ENCODE measurements at regions not wholly inside any gene's neighbourhood (a gene's known extent, or its start where the extent isn't known, plus 50 kb on each side); places are given as distances from the start of the nearest gene placed in this dataset.
"Not testable (repeated sequence)": the region's sequence is repeated elsewhere in the genome, so short reads cannot be mapped to it uniquely, and the experiment has no call there.

GRCh38 chr2:131584380-131584779 lies 56.7 kb downstream of the CCDC74A start:
- no peak overlapping the region for H3K27ac ChIP-seq

GRCh38 chr2:131584940-131585339 lies 57.3 kb downstream of the CCDC74A start:
- no peak for DNase-seq (ENCODE audit: low read depth in 1 of 2, low spot score in 2 of 2)
- peaks cover 13% of the 10 kb centered on the region for H3K27me3 ChIP-seq (replicated peaks)
- H3K36me3 ChIP-seq, result no peaks in the 10 kb centered on the region
- H3K4me3 ChIP-seq, result no peak overlapping the region
- H3K9me3 ChIP-seq (replicated peaks), result no peaks in the 10 kb centered on the region
- no peak overlapping the region for H3K27ac ChIP-seq
- no peaks in the 10 kb centered on the region for H3K4me1 ChIP-seq (replicated peaks)

More at GRCh38 chr2:131584380-131584779, 56.7 kb downstream of the CCDC74A start:
- Histone ChIP-seq H3K27me3 (replicated peaks) (peaks cover 13% of the 10 kb centered on the region), H3K4me3 (no peak overlapping the region), H3K4me1 (replicated peaks) (no peaks in the 10 kb centered on the region), H3K9me3 (replicated peaks) (no peaks in the 10 kb centered on the region), H3K36me3 (no peaks in the 10 kb centered on the region)
- no peak for DNase-seq (ENCODE audit: low read depth in 1 of 2, low spot score in 2 of 2)

GRCh38 chr2:131588152-131588873 lies 60.6 kb downstream of the CCDC74A start:
- Histone ChIP-seq H3K27ac (no peak overlapping the region), H3K9me3 (replicated peaks) (no peaks in the 10 kb centered on the region)
- no peak for DNase-seq (ENCODE audit: low read depth in 1 of 2, low spot score in 2 of 2)

GRCh38 chr2:131589126-131589525 lies 61.4 kb downstream of the CCDC74A start:
- not testable (repeated sequence) for H3K27ac ChIP-seq; H3K9me3 ChIP-seq (replicated peaks); DNase-seq (ENCODE audit: low read depth in 1 of 2, low spot score in 2 of 2); H3K36me3 ChIP-seq; H3K4me3 ChIP-seq; H3K4me1 ChIP-seq (replicated peaks)
- H3K27me3 ChIP-seq (replicated peaks), result peaks cover 13% of the 10 kb centered on the region

More at GRCh38 chr2:131588152-131588873, 60.6 kb downstream of the CCDC74A start:
- H3K36me3 ChIP-seq, result no peaks in the 10 kb centered on the region
- H3K27me3 ChIP-seq (replicated peaks), result peaks cover 13% of the 10 kb centered on the region
- no peak overlapping the region for H3K4me3 ChIP-seq
- H3K4me1 ChIP-seq (replicated peaks), result no peaks in the 10 kb centered on the region

- Histone ChIP-seq H3K27ac (no peak overlapping the region), H3K36me3 (no peaks in the 10 kb centered on the region), H3K4me3 (no peak overlapping the region), H3K27me3 (replicated peaks) (peaks cover 13% of the 10 kb centered on the region), H3K9me3 (replicated peaks) (no peaks in the 10 kb centered on the region), H3K4me1 (replicated peaks) (no peaks in the 10 kb centered on the region)
- no peak for DNase-seq (ENCODE audit: low read depth in 1 of 2, low spot score in 2 of 2)
These were observed 62.7 kb downstream of the CCDC74A start for GRCh38 chr2:131590366-131590765.

- no peak for DNase-seq (ENCODE audit: low read depth in 1 of 2, low spot score in 2 of 2)
These were observed 63.2 kb downstream of the CCDC74A start for GRCh38 chr2:131590896-131591295.

GRCh38 chr2:131596561-131596960 lies 68.9 kb downstream of the CCDC74A start:
- H3K9me3 ChIP-seq (replicated peaks); H3K27me3 ChIP-seq (replicated peaks); H3K36me3 ChIP-seq; H3K4me1 ChIP-seq (replicated peaks); DNase-seq (ENCODE audit: low read depth in 1 of 2, low spot score in 2 of 2); H3K4me3 ChIP-seq; H3K27ac ChIP-seq: not testable (repeated sequence)

More at GRCh38 chr2:131590896-131591295, 63.2 kb downstream of the CCDC74A start:
- no peak overlapping the region for H3K4me3 ChIP-seq
- peaks cover 13% of the 10 kb centered on the region for H3K27me3 ChIP-seq (replicated peaks)
- no peaks in the 10 kb centered on the region for H3K36me3 ChIP-seq
- H3K4me1 ChIP-seq (replicated peaks), result no peaks in the 10 kb centered on the region
- H3K27ac ChIP-seq, result no peak overlapping the region
- H3K9me3 ChIP-seq (replicated peaks), result no peaks in the 10 kb centered on the region

GRCh38 chr2:131602444-131602843 lies 74.8 kb downstream of the CCDC74A start:
- not testable (repeated sequence) for H3K4me3 ChIP-seq; H3K4me1 ChIP-seq (replicated peaks); DNase-seq (ENCODE audit: low read depth in 1 of 2, low spot score in 2 of 2); H3K27me3 ChIP-seq (replicated peaks); H3K27ac ChIP-seq; H3K36me3 ChIP-seq; H3K9me3 ChIP-seq (replicated peaks)

- not testable (repeated sequence) for H3K27me3 ChIP-seq (replicated peaks); DNase-seq (ENCODE audit: low read depth in 1 of 2, low spot score in 2 of 2)
These were observed 77.0 kb downstream of the CCDC74A start for GRCh38 chr2:131604652-131605051.

GRCh38 chr2:131606366-131606765 lies 78.7 kb downstream of the CCDC74A start:
- H3K9me3 ChIP-seq (replicated peaks); H3K4me3 ChIP-seq; H3K4me1 ChIP-seq (replicated peaks); H3K27me3 ChIP-seq (replicated peaks); H3K27ac ChIP-seq; H3K36me3 ChIP-seq; DNase-seq (ENCODE audit: low read depth in 1 of 2, low spot score in 2 of 2): not testable (repeated sequence)

More at GRCh38 chr2:131604652-131605051, 77.0 kb downstream of the CCDC74A start:
- not testable (repeated sequence) for H3K27ac ChIP-seq; H3K9me3 ChIP-seq (replicated peaks); H3K4me3 ChIP-seq; H3K4me1 ChIP-seq (replicated peaks); H3K36me3 ChIP-seq

GRCh38 chr2:131607056-131607455 lies 79.4 kb downstream of the CCDC74A start:
- H3K36me3 ChIP-seq; H3K4me3 ChIP-seq; H3K9me3 ChIP-seq (replicated peaks); H3K27ac ChIP-seq; DNase-seq (ENCODE audit: low read depth in 1 of 2, low spot score in 2 of 2); H3K4me1 ChIP-seq (replicated peaks); H3K27me3 ChIP-seq (replicated peaks): not testable (repeated sequence)

GRCh38 chr2:131614539-131614938 lies 86.9 kb downstream of the CCDC74A start:
- not testable (repeated sequence) for H3K36me3 ChIP-seq; H3K4me1 ChIP-seq (replicated peaks); H3K27me3 ChIP-seq (replicated peaks); H3K4me3 ChIP-seq; DNase-seq (ENCODE audit: low read depth in 1 of 2, low spot score in 2 of 2); H3K27ac ChIP-seq; H3K9me3 ChIP-seq (replicated peaks)

- H3K9me3 ChIP-seq (replicated peaks); H3K36me3 ChIP-seq; H3K27ac ChIP-seq; H3K27me3 ChIP-seq (replicated peaks); H3K4me1 ChIP-seq (replicated peaks); H3K4me3 ChIP-seq; DNase-seq (ENCODE audit: low read depth in 1 of 2, low spot score in 2 of 2): not testable (repeated sequence)
These were observed 90.6 kb downstream of the CCDC74A start for GRCh38 chr2:131618320-131618719.

GRCh38 chr2:131622874-131623273 lies 95.2 kb downstream of the CCDC74A start:
- DNase-seq (ENCODE audit: low read depth in 1 of 2, low spot score in 2 of 2); H3K4me1 ChIP-seq (replicated peaks); H3K36me3 ChIP-seq; H3K27me3 ChIP-seq (replicated peaks); H3K9me3 ChIP-seq (replicated peaks); H3K4me3 ChIP-seq; H3K27ac ChIP-seq: not testable (repeated sequence)

- H3K9me3 ChIP-seq (replicated peaks); H3K4me3 ChIP-seq; H3K36me3 ChIP-seq; H3K4me1 ChIP-seq (replicated peaks); DNase-seq (ENCODE audit: low read depth in 1 of 2, low spot score in 2 of 2); H3K27ac ChIP-seq; H3K27me3 ChIP-seq (replicated peaks): not testable (repeated sequence)
These were observed 98.3 kb downstream of the CCDC74A start for GRCh38 chr2:131626011-131626410.
